ENCODE measurements at regions not wholly inside any gene's neighbourhood (a gene's known extent, or its start where the extent isn't known, plus 50 kb on each side); places are given as distances from the start of the nearest gene placed in this dataset.

DNA sequence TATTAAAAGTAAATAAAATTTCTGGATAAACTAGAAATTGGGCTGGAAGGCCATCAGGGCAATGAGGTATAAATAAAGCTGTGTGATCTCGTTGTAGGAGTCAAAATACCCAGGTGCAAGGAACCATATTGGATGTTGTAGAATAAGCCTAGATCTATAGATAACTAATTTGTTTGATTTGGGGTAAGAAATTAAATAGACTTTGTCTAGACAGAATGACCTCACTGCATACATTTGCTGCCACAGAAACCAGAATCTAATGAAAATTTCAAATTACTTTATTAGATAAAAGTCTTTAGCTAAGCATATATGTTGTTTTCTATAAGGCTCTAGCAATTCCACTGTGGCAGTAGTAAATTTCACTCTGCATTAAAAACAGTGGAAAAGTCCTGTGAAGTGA, 225.2 kb upstream of the ITGA1 start:
- TF ChIP-seq, protein P1, sequence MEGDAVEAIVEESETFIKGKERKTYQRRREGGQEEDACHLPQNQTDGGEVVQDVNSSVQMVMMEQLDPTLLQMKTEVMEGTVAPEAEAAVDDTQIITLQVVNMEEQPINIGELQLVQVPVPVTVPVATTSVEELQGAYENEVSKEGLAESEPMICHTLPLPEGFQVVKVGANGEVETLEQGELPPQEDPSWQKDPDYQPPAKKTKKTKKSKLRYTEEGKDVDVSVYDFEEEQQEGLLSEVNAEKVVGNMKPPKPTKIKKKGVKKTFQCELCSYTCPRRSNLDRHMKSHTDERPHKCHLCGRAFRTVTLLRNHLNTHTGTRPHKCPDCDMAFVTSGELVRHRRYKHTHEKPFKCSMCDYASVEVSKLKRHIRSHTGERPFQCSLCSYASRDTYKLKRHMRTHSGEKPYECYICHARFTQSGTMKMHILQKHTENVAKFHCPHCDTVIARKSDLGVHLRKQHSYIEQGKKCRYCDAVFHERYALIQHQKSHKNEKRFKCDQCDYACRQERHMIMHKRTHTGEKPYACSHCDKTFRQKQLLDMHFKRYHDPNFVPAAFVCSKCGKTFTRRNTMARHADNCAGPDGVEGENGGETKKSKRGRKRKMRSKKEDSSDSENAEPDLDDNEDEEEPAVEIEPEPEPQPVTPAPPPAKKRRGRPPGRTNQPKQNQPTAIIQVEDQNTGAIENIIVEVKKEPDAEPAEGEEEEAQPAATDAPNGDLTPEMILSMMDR (IDR thresholded peaks at IDR 0.05; ENCODE audit: insufficient read depth, low read depth, low read length) = no peak
- TF ChIP-seq EZH2 (IDR thresholded peaks at IDR 0.05; ENCODE audit: insufficient read depth, low read length) = no peak
